NCI-H526 (cell line): ENCODE measurements at regions not wholly inside any gene's neighbourhood (a gene's known extent, or its start where the extent isn't known, plus 50 kb on each side); places are given as distances from the start of the nearest gene placed in this dataset.
"Not testable (repeated sequence)": the region's sequence is repeated elsewhere in the genome, so short reads cannot be mapped to it uniquely, and the experiment has no call there.

Experiments used
- DNase-seq, 2 experiments: peaks; one replicate each; lab custom pipeline; 2025; lab: John Stamatoyannopoulos, UW

DNA sequence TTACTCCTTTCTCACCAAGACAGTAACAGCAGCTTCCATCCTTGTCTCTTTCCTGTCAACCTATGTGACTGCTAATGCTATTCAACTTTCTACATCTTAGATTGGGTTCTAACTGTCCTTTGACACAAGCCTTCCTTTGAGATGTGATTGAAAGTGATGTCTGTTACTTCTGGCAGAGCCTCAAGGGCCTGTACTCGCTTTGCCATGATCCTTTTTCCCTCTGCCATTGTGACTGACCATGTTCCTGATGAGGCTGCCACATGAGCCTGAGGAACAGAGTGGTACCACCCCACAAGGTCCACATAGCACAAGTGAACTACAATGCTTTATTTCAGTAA, 138.8 kb upstream of the RAB4A start:
- DNase-seq, result no peak

DNA sequence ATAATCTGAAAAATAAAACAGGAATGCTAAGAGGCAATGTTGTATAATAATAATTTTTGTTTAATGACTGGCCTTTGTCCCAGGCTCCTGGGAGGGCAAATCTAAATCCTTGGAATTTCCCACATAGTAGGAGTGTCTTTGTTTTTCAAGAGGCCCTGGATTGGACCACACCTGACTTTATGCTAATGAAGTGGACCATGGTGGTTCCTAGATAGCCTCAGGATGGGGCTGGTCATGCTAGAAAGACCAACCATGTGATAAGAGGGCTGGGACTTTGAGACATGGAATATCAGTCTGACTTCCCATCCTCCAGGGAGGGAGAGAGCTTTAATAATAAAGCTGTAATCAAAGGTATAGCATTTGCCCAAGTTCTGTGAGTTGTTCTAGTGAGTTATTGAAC, 138.2 kb upstream of the RAB4A start:
- no peak for DNase-seq

DNA sequence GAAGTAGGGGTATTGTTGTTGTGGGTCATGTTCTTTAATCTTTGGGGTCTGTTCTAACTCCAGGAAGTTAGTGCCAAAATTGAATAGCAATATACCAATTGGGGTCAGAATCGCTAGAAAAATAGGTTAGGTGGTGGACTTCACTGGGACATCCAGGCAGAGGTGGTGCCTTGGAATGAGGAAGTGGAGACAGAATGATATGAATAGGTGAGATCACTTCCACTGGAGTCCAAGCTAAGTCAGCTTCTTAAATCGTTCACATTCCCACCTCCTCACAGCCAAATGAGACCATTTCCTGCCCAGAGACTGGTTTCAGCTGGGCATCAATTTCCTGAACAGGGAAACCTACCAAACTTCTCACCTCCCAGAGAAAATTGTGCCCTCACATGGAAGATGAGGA, 137.8 kb upstream of the RAB4A start:
- no peak for DNase-seq

DNA sequence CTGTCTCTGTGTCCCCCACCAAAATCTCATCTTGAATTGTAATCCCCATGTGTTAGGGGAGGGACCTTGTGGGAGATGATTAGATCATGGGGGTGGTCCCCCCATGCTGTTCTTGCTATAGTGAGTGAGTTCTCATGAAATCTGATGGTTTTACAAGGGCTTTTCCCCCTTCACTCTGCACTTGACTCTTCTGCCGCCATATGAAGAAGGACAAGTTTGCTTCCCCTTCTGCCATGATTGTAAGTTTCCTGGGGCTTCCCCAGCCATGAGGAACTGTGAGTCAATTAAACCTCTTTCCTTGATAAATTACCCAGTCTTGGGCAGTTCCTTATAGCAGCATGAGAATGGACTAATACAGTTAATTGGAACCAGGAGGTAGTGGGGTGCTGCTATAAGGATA, 137.1 kb upstream of the RAB4A start:
- DNase-seq, result no peak

DNA sequence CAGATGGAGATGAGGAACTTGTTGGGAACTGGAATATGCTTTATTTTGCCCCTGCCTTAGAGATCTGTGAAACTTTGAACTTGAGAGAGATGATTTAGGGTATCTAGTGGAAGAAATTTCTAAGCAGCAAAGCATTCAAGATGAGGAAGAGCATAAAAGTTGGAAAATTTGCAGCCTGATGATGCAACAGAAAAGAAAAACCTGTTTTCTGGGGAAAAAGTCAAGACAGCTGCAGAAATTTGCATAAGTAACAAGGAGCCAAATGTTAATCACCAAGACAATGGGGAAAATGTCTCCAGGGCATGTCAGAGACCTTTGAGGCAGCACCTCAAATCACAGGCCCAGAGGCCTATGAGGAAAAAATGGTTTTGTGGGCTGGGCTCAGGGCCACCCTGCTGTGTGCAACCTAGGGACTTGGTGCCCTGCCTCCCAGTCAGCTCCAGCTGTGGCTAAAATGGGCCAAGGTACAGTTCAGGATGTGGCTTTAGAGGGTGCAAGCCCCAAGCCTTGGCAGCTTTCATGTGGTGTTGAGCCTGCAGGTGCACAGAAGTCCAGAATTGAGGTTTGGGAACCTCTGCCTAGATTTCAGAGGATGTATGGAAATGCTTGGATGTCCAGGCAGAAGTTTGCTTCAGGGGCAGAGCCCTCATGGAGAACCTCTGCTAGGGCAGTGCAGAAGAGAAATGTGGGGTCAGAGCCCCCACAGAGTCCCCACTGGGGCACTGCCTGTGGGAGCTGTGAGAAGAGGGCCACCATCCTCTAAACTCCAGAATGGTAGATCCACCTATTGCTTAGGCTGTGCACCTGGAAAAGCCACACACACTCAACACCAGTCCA, 136.3 kb upstream of the RAB4A start:
- not testable (repeated sequence) for DNase-seq

DNA sequence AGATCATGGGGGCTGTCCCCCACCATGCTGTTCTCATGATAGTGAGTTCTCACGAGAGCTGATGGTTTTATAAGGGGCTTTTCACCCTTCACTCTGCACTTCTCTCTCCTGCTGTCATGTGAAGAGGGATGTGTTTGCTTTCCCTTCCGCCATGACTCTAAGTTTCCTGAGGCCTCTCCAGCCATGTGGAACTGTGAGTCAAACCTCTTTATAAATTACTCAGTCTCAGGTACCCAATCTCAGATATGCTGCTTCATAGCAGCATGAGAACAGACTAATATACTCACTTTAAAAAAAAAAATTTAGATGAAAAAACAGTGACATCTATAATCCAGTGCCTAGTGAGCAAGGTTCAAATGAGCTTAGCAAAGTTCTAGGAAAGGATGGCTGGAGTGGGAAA, 135.1 kb upstream of the RAB4A start:
- no peak for DNase-seq

DNA sequence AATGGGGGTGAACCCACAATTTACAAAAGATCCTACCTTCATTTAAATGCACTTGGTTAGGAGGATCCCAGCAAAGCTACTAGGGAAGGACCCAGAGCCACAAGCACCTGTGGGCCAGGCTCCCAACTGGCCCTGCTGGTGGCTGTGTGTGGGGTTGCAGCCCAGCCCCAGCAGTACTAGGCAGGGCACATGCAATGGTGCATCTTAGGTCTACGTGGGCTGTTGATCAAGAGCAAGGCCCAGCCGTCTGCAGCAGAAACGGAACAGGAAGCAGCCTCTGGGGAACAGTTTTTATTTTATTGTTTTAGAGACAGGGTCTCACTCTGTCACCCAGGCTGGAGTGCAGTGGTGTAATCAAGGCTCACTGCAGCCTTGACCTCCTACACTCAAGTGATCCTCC, 134.1 kb upstream of the RAB4A start:
- no peak for DNase-seq

DNA sequence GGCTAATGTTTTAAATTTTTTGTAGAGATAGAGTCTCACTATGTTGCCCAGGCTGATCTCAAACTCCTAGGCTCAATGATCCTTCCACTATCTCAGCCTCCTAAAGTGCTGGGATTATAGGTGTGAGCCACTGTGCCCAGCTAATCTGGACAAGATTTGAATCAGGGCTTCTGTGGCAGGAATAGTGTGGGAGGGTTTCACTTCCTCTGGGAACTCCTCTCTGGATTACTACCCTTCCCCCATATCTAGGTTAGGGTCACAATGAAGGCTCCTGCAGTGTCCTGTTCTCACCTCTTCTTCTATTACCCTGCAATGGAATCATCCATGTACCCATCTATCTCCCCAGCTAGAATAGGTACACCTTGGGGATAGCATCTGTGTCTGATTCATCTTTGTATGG, 133.6 kb upstream of the RAB4A start:
- DNase-seq, result no peak

DNA sequence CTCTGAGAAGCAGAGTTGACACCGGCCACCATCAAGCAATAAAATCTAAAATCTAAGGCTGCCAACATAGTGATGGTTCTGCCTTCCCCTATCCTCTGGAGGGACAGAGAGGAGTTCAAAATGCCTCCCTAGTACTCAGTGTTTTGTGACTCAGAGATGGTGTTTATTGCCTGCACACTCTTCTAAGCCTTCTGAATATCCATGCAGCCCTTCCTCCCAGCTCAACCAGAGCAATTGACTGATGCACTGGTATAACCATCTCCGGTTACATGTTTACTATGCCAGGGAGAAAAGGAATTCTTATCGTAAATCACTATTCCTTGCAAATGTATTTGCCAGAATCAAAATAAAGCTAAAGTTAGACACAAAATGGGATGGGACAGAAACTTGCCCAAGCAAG, 132.9 kb upstream of the RAB4A start:
- no peak for DNase-seq

DNA sequence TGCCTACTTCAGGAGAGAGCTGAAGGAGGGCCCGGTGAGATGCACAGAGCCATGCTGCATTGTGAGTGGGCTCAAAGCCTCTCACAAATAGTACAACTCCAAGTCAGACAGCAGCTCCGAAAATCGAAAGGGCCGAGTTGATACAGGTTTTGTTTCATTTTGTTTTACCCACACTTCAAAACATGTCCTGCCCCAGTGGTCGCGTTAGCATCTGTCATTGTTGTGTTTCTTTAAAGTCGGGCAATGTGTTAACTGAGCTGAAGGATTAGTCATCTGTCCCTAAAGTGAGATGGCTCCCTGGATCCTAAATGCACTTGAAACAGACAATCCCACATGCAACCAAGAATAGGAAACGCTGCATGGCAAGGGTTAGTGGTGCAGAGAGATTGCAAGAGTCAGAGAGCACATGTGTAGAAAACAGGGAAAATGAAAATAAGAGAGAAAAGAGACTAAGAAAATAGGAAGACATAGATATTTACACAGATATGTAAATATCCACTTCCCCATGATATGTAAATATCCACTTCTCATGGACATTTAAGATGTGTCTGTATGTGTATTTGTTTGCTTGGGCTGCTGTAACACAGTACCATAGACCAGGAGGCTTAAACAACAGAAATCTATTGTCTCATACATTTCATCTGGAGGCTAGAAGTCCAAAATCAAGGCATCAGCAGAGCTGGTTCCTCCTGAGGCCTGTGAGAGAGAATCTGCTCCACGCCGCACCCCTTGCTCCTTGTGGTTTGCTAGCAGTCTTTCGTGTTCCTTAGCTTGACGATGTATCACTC, 131.4 kb upstream of the RAB4A start:
- DNase-seq, result no peak

DNA sequence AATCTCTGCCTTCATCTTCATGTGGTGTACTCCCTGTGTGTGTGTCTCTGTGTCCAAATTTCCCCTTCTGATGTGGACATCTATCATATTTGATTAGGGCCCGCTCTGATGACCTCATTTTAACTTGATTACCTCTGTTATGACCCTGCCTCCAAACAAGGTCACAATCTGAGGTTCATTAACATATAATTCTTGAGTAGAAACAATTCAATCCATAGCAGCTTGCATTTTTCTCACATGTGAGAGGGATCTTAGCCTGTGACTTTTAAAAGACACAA, 130.9 kb upstream of the RAB4A start:
- no peak for DNase-seq

DNA sequence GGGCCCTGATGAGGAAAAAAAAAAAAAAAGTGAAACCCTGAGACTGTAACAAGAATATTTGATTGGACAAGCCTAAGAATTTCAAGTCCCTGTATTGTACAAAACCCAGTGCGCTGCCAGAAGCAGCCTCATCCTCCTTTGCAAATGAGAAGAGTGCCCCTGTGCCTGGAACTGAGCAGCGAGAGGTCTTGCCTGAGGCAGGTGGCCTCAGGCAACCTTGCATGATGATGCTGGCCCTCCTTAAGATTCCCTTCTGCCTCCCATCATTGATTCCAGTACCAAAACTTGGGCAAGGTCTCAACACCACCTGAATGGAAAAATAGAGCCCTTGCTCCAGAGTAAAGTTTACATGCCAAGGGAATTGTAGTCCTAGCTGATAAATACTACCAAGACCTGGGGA, 129.6 kb upstream of the RAB4A start:
- DNase-seq, result no peak

DNA sequence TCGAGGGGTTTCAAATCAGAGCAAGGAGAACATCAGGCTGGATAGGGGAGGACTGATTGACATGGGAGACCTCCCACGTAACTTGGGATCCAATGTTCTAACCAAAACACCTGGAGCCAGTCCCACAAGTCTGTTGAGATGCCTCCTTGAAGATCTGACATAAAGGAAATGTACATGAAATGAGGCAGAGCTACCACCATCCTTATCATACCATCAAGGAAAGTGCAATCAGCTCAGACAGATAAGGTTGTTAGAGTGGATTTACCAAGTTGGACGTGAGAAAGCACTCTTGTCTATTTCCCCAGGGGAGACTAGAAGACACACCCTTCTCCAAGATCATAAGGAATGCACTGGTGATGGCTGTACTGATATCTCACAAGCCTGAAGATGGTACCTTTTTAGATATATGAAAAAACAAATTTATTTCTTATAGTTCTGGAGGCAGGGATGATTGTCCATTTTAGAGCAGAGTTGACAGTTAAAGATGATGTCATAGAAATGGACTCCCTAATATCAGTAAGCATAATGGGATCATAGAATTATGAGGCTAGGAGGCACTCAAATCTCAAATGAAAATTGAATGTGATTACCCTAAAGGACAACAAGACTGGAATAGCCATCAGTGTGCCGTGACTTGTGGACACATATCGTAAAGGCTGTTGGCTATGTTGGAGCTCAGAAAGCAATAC, 129.1 kb upstream of the RAB4A start:
- no peak for DNase-seq

DNA sequence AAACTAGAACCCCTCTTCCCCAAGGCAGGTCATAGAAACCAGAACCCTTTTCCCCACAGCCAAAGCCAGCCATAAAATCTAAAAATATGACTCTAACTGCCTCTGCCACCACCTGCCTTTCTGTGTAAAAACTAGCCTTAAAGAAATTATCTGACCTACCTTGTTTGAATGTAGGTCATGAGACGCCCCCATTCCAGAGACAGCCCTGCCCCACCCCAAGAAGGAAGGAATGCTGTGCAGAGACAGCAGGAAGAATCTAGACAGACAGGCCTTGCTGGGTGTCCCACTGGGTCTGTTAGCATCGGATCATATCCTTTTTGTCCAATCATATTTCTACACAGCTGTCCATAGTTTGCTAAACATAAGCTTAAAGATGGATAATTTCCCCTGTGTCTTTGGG, 128.4 kb upstream of the RAB4A start:
- no peak for DNase-seq

DNA sequence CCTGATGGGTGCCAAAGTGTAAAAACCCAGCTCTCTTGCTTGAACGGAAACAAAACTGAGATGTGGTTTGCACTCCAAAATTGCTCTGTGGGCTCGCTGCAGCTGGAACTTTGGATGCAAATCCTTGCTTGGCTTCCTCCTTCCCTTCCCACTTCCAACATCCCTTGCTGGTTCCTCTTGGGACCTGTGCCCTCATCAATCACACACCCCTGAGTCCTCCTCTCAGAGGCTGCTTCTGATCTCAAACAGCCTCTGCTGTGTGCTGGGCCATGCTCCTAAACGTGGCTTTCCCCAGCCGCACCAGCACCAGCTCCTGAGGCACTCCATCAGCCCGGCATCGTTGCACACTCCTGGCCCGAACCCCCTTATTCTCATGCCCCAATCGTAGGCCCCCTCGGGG, 124.3 kb upstream of the RAB4A start:
- DNase-seq, result peak in 1 of 2 experiments; percentile 25

DNA sequence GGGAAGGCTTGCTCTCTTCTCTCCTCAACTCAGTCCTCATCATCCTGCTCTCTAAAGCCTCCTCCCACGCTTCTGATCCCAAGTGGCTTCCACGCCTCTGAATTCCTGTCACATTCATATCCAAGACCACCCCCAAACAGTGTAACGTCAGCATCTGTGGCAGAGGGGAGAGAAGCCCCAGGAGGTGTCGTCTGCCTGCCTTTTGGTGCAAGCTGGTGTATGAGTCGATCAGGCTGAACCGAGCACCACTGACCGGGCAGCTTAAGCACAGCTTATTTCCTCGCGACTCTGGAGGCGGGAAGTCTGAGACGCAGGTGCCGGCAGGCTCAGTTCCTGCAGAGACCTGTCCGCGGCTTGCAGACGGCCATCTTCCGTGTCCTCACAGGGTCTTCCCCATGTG, 123.8 kb upstream of the RAB4A start:
- DNase-seq, result peak in 1 of 2 experiments; percentile 31

DNA sequence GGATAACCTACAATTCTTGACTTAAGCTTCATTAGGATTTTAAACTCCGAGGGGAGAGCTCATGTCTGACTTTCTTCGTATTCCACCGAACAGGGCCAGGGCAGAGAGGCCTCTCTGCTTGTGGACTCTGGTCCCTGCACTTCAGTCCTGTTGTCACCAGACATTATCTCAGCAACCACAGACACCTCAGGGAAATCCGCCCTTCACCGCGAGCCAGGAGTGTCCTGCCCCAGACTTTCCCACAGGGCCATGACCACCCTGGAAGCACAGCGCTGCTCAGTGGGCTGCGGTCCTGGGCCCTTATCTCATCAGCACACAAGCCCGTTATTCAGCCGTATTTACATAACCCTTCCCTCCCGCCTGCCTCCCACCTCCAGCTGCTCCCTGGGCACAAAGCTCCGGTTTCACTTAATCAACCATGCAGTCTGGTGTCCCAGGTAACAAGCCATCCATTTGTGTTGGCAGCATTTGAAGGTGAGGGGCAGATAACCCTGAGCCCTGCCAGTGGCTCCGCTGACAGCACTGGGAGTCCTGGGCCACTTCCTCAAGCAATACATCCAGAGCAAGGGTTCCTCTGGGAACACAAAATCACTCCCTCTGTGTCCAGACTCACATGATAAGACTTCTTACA, 122.8 kb upstream of the RAB4A start:
- peak; percentile 87 to 89 for DNase-seq

DNA sequence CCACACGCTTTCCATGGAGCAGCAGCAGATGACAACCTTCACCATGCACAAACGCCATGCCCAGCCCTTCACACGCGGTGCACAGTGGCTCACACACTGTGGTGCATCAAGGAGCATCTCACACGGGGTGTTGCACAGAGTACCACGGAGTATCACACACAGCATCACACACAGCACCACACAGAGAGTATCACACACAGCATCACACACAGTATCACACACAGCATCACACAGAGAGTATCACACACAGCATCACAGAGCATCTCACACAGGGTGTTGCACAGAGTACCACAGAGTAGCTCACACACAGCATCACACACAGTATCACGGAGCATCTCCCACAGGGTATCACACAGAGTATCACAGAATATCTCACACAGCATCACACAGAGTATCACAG, 122.2 kb upstream of the RAB4A start:
- no peak for DNase-seq

DNA sequence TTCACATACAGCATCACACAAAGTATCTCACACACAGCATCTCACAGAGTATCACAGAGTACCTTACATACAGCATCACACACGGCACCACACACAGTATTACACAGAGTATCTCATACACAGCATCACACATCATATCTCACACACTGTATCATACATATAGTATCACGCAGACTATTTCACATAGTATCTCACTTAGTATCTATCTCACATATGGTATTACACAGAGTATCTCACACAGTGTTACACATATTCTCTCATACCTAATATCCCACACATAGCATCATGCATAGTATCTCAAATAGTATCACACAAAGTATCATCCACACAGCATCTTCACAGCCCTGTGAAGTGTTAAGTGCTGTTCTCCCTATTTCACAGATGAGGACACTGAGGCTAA, 121.5 kb upstream of the RAB4A start:
- DNase-seq, result no peak

DNA sequence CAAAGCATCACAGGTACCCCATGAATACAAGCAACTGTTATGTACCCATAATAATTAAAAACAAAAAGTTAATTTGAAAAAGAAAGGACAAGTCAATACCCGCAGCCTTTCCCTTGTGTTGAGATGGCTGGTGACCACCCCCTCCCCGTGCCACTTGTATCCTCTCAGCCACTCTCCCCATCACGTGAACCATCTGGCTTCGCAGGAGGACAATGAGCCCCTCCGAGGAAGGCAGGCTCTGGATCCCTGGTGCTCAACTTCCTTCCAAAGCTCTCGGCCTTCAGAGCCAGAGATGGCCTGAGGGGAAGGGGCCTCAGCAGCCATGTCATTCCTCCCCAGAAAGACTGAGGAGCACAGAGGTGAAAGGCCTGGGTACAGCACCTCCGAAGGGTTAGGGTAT, 120.4 kb upstream of the RAB4A start:
- no peak for DNase-seq

DNA sequence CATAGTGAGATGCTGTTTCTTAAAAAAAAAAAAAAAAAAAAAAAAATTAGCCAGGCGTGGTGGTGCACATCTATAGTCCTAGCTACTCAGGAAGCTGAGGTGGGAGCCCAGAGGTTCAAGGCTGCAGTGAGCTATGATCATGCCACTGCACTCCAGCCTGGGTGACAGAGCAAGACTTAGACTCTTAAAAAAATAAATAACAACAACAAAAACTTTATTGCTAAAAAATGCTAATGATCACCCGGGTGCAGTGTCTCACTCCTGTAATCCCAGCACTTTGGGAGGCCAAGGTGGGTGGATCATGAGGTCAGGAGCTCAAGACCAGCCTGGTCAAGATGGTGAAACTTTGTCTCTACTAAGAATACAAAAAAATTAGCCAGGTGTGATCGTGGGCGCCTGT, 119.5 kb upstream of the RAB4A start:
- not testable (repeated sequence) for DNase-seq

DNA sequence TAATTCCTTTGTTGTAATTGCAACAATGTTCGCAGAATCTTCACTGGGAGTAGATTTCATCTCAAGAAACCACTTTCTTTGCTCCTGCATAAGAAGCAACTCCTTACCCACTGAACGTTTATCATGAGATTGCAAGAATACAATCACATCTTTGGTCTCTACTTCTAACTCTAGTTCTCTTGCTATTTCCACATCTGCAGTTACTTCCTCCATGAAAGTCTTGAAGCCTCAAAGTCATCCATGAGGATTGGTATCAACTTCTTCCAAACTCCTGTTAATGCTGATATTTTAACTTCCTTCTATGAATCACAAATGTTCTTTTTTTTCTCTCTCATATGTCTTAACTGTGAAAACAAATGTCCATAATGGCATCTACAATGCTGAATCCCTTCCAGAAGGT, 118.6 kb upstream of the RAB4A start:
- no peak for DNase-seq
